ENCODE measurements at regions not wholly inside any gene's neighbourhood (a gene's known extent, or its start where the extent isn't known, plus 50 kb on each side); places are given as distances from the start of the nearest gene placed in this dataset.

GRCh38 chr18:67650686-67651385 lies 134.3 kb upstream of the DSEL start:
- Histone ChIP-seq H2AFZ (ENCODE audit: low read length) (no peak overlapping the region), H3K4me1 (ENCODE audit: insufficient read depth, low read length, poor library complexity, severe bottlenecking) (no peaks in the 10 kb centered on the region)
- TF ChIP-seq CTCF (conservative IDR thresholded peaks at IDR 0.05; ENCODE audit: low read length) (no peak), EZH2phosphoT487 (IDR thresholded peaks at IDR 0.05; ENCODE audit: borderline replicate concordance) (no peak)

GRCh38 chr18:67646890-67647289 lies 130.4 kb upstream of the DSEL start:
- H3K9me3 ChIP-seq (ENCODE audit: insufficient read depth, low read depth, low read length), result no peaks in the 10 kb centered on the region
- H3K36me3 ChIP-seq (ENCODE audit: insufficient read depth, low read length), result no peaks in the 10 kb centered on the region
- no peaks in the 10 kb centered on the region for H3K9me2 ChIP-seq (replicated peaks; ENCODE audit: low read depth, low read length)
- TF ChIP-seq EZH2phosphoT487 (IDR thresholded peaks at IDR 0.05; ENCODE audit: borderline replicate concordance) (no peak), CTCF (conservative IDR thresholded peaks at IDR 0.05; ENCODE audit: low read length) (no peak)
- no peaks in the 10 kb centered on the region for H4K20me1 ChIP-seq (ENCODE audit: insufficient read depth, low read length, poor library complexity, severe bottlenecking)
- H3K4me1 ChIP-seq (ENCODE audit: insufficient read depth, low read length, poor library complexity, severe bottlenecking), result no peaks in the 10 kb centered on the region
- no peak overlapping the region for H3K9ac ChIP-seq (ENCODE audit: low read depth, low read length, poor library complexity, severe bottlenecking)
- no peaks in the 10 kb centered on the region for H3K79me2 ChIP-seq (ENCODE audit: insufficient read depth, low read length)
- H3F3A ChIP-seq (ENCODE audit: low read depth), result no peaks in the 10 kb centered on the region
- H3K4me2 ChIP-seq (ENCODE audit: low read depth, low read length, poor library complexity, severe bottlenecking), result no peak overlapping the region
- H3K27me3 ChIP-seq (ENCODE audit: insufficient read depth, low read length, poor library complexity, severe bottlenecking), result no peaks in the 10 kb centered on the region
- H2AFZ ChIP-seq (ENCODE audit: low read length), result no peak overlapping the region
- H3K4me3 ChIP-seq (ENCODE audit: low read length, poor library complexity, severe bottlenecking), result no peak overlapping the region

More at GRCh38 chr18:67650686-67651385, 134.3 kb upstream of the DSEL start:
- H3K36me3 ChIP-seq (ENCODE audit: insufficient read depth, low read length), result no peaks in the 10 kb centered on the region
- no peak overlapping the region for H3K4me2 ChIP-seq (ENCODE audit: low read depth, low read length, poor library complexity, severe bottlenecking)
- H3K9me2 ChIP-seq (replicated peaks; ENCODE audit: low read depth, low read length), result no peaks in the 10 kb centered on the region
- no peak overlapping the region for H3K9ac ChIP-seq (ENCODE audit: low read depth, low read length, poor library complexity, severe bottlenecking)
- H3K4me3 ChIP-seq (ENCODE audit: low read length, poor library complexity, severe bottlenecking), result no peak overlapping the region
- H3K27me3 ChIP-seq (ENCODE audit: insufficient read depth, low read length, poor library complexity, severe bottlenecking), result no peaks in the 10 kb centered on the region
- H4K20me1 ChIP-seq (ENCODE audit: insufficient read depth, low read length, poor library complexity, severe bottlenecking), result no peaks in the 10 kb centered on the region
- H3K9me3 ChIP-seq (ENCODE audit: insufficient read depth, low read depth, low read length), result no peaks in the 10 kb centered on the region
- H3K79me2 ChIP-seq (ENCODE audit: insufficient read depth, low read length), result no peaks in the 10 kb centered on the region
- no peaks in the 10 kb centered on the region for H3F3A ChIP-seq (ENCODE audit: low read depth)

- no peaks in the 10 kb centered on the region for H3K36me3 ChIP-seq (ENCODE audit: insufficient read depth, low read length)
- no peak overlapping the region for H2AFZ ChIP-seq (ENCODE audit: low read length)
- no peak overlapping the region for H3K9ac ChIP-seq (ENCODE audit: low read depth, low read length, poor library complexity, severe bottlenecking)
- no peaks in the 10 kb centered on the region for H3K27me3 ChIP-seq (ENCODE audit: insufficient read depth, low read length, poor library complexity, severe bottlenecking)
- H3K4me1 ChIP-seq (ENCODE audit: insufficient read depth, low read length, poor library complexity, severe bottlenecking), result no peaks in the 10 kb centered on the region
- H3K4me2 ChIP-seq (ENCODE audit: low read depth, low read length, poor library complexity, severe bottlenecking), result no peak overlapping the region
- H3K79me2 ChIP-seq (ENCODE audit: insufficient read depth, low read length), result no peaks in the 10 kb centered on the region
- TF ChIP-seq CTCF (conservative IDR thresholded peaks at IDR 0.05; ENCODE audit: low read length), result no peak
- no peak for TF ChIP-seq EZH2phosphoT487 (IDR thresholded peaks at IDR 0.05; ENCODE audit: borderline replicate concordance)
- H3K4me3 ChIP-seq (ENCODE audit: low read length, poor library complexity, severe bottlenecking), result no peak overlapping the region
- H4K20me1 ChIP-seq (ENCODE audit: insufficient read depth, low read length, poor library complexity, severe bottlenecking), result no peaks in the 10 kb centered on the region
- H3K9me2 ChIP-seq (replicated peaks; ENCODE audit: low read depth, low read length), result no peaks in the 10 kb centered on the region
- no peaks in the 10 kb centered on the region for H3F3A ChIP-seq (ENCODE audit: low read depth)
- H3K9me3 ChIP-seq (ENCODE audit: insufficient read depth, low read depth, low read length), result no peaks in the 10 kb centered on the region
Observed at GRCh38 chr18:67644226-67644625, 127.7 kb upstream of the DSEL start.
